ENCODE measurements at regions not wholly inside any gene's neighbourhood (a gene's known extent, or its start where the extent isn't known, plus 50 kb on each side); places are given as distances from the start of the nearest gene placed in this dataset.

- Histone ChIP-seq H3K4ac (ENCODE audit: low read depth, low read length) (no peak overlapping the region), H4K20me1 (ENCODE audit: insufficient read depth, low read length) (no peaks in the 10 kb centered on the region), H3K36me3 (ENCODE audit: control insufficient read depth, insufficient read depth, low read length) (no peaks in the 10 kb centered on the region), H3K9ac (ENCODE audit: low read depth, low read length) (no peak overlapping the region), H4K5ac (ENCODE audit: low read depth, low read length) (no peak overlapping the region), H2AFZ (replicated peaks; ENCODE audit: low read length, poor library complexity) (no peak overlapping the region), H3K14ac (replicated peaks; ENCODE audit: low read depth, low read length) (no peak overlapping the region), H4K8ac (ENCODE audit: low read depth in 2 of 2, low read length in 2 of 2) (no peak overlapping the region), H2BK15ac (ENCODE audit: low read depth, low read length) (no peak overlapping the region), H3K9me3 (ENCODE audit: control insufficient read depth, insufficient read depth, low read length) (peaks cover 19% of the 10 kb centered on the region), H3K27me3 (ENCODE audit: control insufficient read depth, insufficient read depth, low read length) (no peaks in the 10 kb centered on the region), H3K4me1 (ENCODE audit: control insufficient read depth, insufficient read depth, low read length) (no peaks in the 10 kb centered on the region), H3K4me2 (ENCODE audit: low read depth, low read length) (no peak overlapping the region), H2BK5ac (ENCODE audit: low read depth, low read length, poor library complexity, severe bottlenecking) (no peak overlapping the region), H2AK5ac (ENCODE audit: low read depth, low read length) (no peak overlapping the region), H3K27ac (ENCODE audit: insufficient read depth, low read length) (no peak overlapping the region), H3K23ac (ENCODE audit: low read depth, low read length) (no peak overlapping the region), H2BK20ac (ENCODE audit: low read depth, low read length) (no peak overlapping the region), H3K4me3 (ENCODE audit: insufficient read depth, low read depth, low read length) (no peak overlapping the region), H3K18ac (ENCODE audit: low read depth, low read length) (no peak overlapping the region), H4K91ac (ENCODE audit: insufficient read depth, low read depth, low read length) (no peak overlapping the region), H3K9me1 (ENCODE audit: insufficient read depth, low read length) (no peaks in the 10 kb centered on the region), H3K79me1 (ENCODE audit: low read depth in 1 of 2, low read length in 2 of 2) (no peaks in the 10 kb centered on the region), H2BK120ac (ENCODE audit: low read depth, low read length) (no peak overlapping the region), H2AK9ac (replicated peaks; ENCODE audit: low read depth, low read length, poor library complexity) (no peak overlapping the region), H3K56ac (ENCODE audit: extremely low read depth, insufficient read depth, low read length) (no peak overlapping the region)
- DNase-seq (no peak), ATAC-seq (ENCODE audit: low read depth) (no peak)
- in situ Hi-C loops (cut with MboI; ENCODE audit: low sequenced_read_pairs), result no loop called here
- BruUV-seq (replicated peaks), result no TSS peak
- dilution Hi-C loops (cut with HindIII; ENCODE audit: low sequenced_read_pairs, unreplicated experiment), result no loop called here
- ChIA-PET CTCF (no interaction called here), POLR2A (ENCODE audit: unreplicated experiment) (no interaction called here)
- WGBS, 2 experiments (ENCODE audit: extremely low coverage in 2 of 2, insufficient read length in 1 of 2), result 60% methylated on average over 2 of the region's 18 CpGs; no CpG with 5 or more reads in 1 of the 2 experiments
- intact Hi-C loops (cut with micrococcal nuclease), result no loop called here
- no peak for TF ChIP-seq MAZ (IDR thresholded peaks at IDR 0.05; ENCODE audit: borderline replicate concordance, low read depth, low read length)
- TF ChIP-seq RFX5 (IDR thresholded peaks at IDR 0.05; ENCODE audit: low read depth, low read length), result no peak
- no peak for TF ChIP-seq CEBPB (IDR thresholded peaks at IDR 0.05; ENCODE audit: low read depth, low read length)
- no peak for TF ChIP-seq POLR2A (IDR thresholded peaks at IDR 0.05; ENCODE audit: low read depth, low read length)
- TF ChIP-seq SMC3 (IDR thresholded peaks at IDR 0.05; ENCODE audit: low read depth, low read length), result no peak
- no peak for TF ChIP-seq RAD21 (IDR thresholded peaks at IDR 0.05; ENCODE audit: low read length)
- TF ChIP-seq RCOR1 (IDR thresholded peaks at IDR 0.05; ENCODE audit: insufficient replicate concordance, low read length), result no peak
- TF ChIP-seq MAFK (IDR thresholded peaks at IDR 0.05; ENCODE audit: low read depth, low read length), result no peak
- no peak for TF ChIP-seq CTCF (conservative IDR thresholded peaks at IDR 0.05; ENCODE audit: low read depth, low read length)
- no peak for TF ChIP-seq ELK1 (IDR thresholded peaks at IDR 0.05; ENCODE audit: borderline replicate concordance, low read depth, low read length)
- no peak for TF ChIP-seq MXI1 (IDR thresholded peaks at IDR 0.05; ENCODE audit: borderline replicate concordance, low read depth, low read length)
- no peak for TF ChIP-seq BHLHE40 (IDR thresholded peaks at IDR 0.05; ENCODE audit: low read depth, low read length)
- no peak for TF ChIP-seq CHD1 (IDR thresholded peaks at IDR 0.05; ENCODE audit: low read depth, low read length)
- no peak for TF ChIP-seq USF2 (IDR thresholded peaks at IDR 0.05; ENCODE audit: low read depth, low read length)
- TF ChIP-seq FOS (IDR thresholded peaks at IDR 0.05; ENCODE audit: low read depth, low read length), result no peak
- TF ChIP-seq NFE2L2 (IDR thresholded peaks at IDR 0.05; ENCODE audit: low read depth, low read length), result no peak
Observed at GRCh38 chr7:69217516-69218350, 380.5 kb upstream of the AUTS2 start.

Data from IMR-90 (cell line).